ENCODE measurements at regions not wholly inside any gene's neighbourhood (a gene's known extent, or its start where the extent isn't known, plus 50 kb on each side); places are given as distances from the start of the nearest gene placed in this dataset.

- TF ChIP-seq CTCF (conservative IDR thresholded peaks at IDR 0.05) (no peak), ZFX (IDR thresholded peaks at IDR 0.05) (no peak)
These were observed 150.7 kb upstream of the SPRED2 start for GRCh38 chr2:65583061-65583460.

Measured in C4-2B (cell line).